Astrocyte of the cerebellum (primary cell): ENCODE measurements at regions not wholly inside any gene's neighbourhood (a gene's known extent, or its start where the extent isn't known, plus 50 kb on each side); places are given as distances from the start of the nearest gene placed in this dataset.
"Not testable (repeated sequence)": the region's sequence is repeated elsewhere in the genome, so short reads cannot be mapped to it uniquely, and the experiment has no call there.

Experiments
- DNase-seq: peaks from one replicate; pipeline ENCODE4 v3.0.0-alpha.2; 2011; ENCODE audit warnings: low read depth
- H3K4me3 ChIP-seq: 2 replicates; pipeline ENCODE4 v1.5.1; 2011; ENCODE audit warnings: mild to moderate bottlenecking, low read depth, low read length, moderate library complexity
- CTCF ChIP-seq: IDR thresholded peaks from 2 replicates; pipeline ENCODE4 v1.5.1; 2012; ENCODE audit warnings: low read length, low read depth, moderate library complexity, mild to moderate bottlenecking; ENCODE audit errors: missing control alignments
- in situ Hi-C: cut with HindIII; loops from 2 replicates; pipeline ENCODE4 v1.10.0; 2017; ENCODE audit warnings: low sequenced_read_pairs

- in situ Hi-C loops: no loop called here
- DNase-seq: no peak
- no peak for TF ChIP-seq CTCF
- H3K4me3 ChIP-seq: no peak overlapping the region
Observed at GRCh38 chr7:131686833-131687232, 130.4 kb upstream of the PODXL start.

- no peak for DNase-seq
- no peak for TF ChIP-seq CTCF
- in situ Hi-C loops: no loop called here
- H3K4me3 ChIP-seq: no peak overlapping the region
Observed at GRCh38 chr7:131683536-131684125, 127.2 kb upstream of the PODXL start.

DNA sequence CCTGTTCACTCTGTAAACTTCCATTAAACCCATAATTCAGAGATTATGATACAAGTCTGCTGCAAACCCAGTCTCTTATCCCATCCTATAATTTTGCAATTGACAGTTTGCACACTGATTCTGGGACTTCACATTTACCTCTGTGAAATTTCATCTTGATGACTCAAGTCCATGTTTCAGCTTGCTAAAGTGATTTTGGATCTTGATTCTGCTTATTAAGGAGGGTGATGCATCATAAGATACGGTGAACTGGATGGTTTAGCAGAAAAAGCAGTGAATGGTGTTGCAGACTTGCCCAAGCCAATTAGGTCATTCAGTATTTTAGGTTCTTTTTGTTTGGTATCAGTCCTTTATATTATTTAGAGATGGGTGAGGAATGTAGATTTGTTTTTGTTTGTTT is 125.5 kb upstream of the PODXL start:
- TF ChIP-seq CTCF: no peak
- DNase-seq: no peak
- no peak overlapping the region for H3K4me3 ChIP-seq
- in situ Hi-C loops: no loop called here

DNA sequence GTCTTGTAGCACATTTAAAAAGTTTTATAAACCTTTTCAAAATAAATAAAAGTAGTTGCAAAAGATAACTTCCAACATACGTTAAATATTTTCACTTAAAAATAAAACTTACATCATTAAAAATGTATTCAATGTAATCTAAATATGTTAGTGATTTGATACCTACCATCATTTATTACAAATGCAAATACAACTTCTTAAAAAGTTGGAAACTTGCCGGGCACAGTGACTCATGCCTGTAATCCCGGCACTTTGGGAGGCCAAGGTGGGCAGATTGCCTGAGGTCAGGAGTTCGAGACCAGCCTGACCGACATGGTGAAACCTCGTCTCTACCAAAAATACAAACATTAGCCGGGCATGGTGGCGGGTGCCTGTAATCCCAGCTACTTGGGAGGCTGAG is 122.6 kb upstream of the PODXL start:
- DNase-seq, in situ Hi-C loops, H3K4me3 ChIP-seq: not testable (repeated sequence)

- DNase-seq, H3K4me3 ChIP-seq, in situ Hi-C loops: not testable (repeated sequence)
Observed at GRCh38 chr7:131676850-131677249, 120.4 kb upstream of the PODXL start.

DNA sequence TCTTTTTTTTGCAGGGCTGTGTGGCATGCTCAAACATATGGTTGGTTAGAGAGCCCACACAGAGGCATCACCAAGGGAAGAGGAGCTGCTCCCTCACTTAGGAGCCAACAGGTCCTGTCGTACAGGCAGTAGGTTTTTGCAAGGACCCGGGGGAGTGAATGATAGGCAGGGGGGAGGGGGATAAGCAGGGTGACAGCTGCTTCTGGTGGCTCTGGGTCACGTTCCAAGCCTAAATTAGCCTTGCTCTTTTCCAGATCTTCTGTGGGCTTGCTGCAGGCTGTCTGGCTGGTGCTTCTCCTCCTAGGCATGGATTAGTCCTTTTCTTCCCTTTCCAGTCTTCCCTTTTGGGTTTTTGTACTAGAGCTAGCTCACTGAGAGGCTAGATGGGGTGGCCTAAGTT is 117.7 kb upstream of the PODXL start:
- H3K4me3 ChIP-seq: no peak overlapping the region
- DNase-seq: no peak
- TF ChIP-seq CTCF: no peak
- in situ Hi-C loops: no loop called here

DNA sequence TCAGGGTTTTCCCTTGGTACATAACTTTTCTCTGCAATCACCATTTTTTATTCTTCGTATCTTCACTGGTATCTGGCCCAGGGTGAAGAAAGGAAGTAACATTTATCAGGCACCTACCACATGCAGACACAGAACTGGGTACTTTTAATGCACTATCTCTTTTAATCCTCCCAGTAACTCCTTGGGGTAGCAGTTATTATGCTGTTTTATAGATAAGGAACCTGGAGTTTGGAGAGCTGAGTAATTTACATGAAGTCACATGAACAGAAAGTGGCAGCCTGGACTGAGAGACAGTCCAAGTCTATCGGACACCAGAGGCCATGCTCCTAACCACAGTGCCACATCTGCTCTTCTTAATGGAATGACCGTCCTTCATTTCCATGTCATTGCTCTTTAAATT is 117.1 kb upstream of the PODXL start:
- no peak overlapping the region for H3K4me3 ChIP-seq
- no peak for DNase-seq
- no peak for TF ChIP-seq CTCF
- in situ Hi-C loops: no loop called here

- no peak overlapping the region for H3K4me3 ChIP-seq
- no peak for DNase-seq
- in situ Hi-C loops: no loop called here
- no peak for TF ChIP-seq CTCF
Observed at GRCh38 chr7:131670406-131670805, 114.0 kb upstream of the PODXL start.
